ENCODE measurements at regions not wholly inside any gene's neighbourhood (a gene's known extent, or its start where the extent isn't known, plus 50 kb on each side); places are given as distances from the start of the nearest gene placed in this dataset.

- intact Hi-C loops (cut with DNase I; ENCODE audit: low total_unique reads) = no loop called here
- TF ChIP-seq CTCF (IDR thresholded peaks at IDR 0.05) = no peak
- no peak for TF ChIP-seq POLR2A (IDR thresholded peaks at IDR 0.05)
- Histone ChIP-seq H3K36me3 (ENCODE audit: low read depth, missing control alignments) (no peaks in the 10 kb centered on the region), H3K4me3 (no peak overlapping the region), H3K27ac (no peak overlapping the region), H3K27me3 (no peaks in the 10 kb centered on the region), H3K9me3 (no peaks in the 10 kb centered on the region), H3K4me1 (no peaks in the 10 kb centered on the region)
- no peak for DNase-seq
Measured at GRCh38 chr15:91783451-91783850, 70.1 kb upstream of the SLCO3A1 start.

- TF ChIP-seq CTCF (IDR thresholded peaks at IDR 0.05) (no peak), POLR2A (IDR thresholded peaks at IDR 0.05) (no peak)
- Histone ChIP-seq H3K27ac (no peak overlapping the region), H3K27me3 (no peaks in the 10 kb centered on the region), H3K4me1 (no peaks in the 10 kb centered on the region), H3K36me3 (ENCODE audit: low read depth, missing control alignments) (no peaks in the 10 kb centered on the region), H3K9me3 (no peaks in the 10 kb centered on the region), H3K4me3 (no peak overlapping the region)
- intact Hi-C loops (cut with DNase I; ENCODE audit: low total_unique reads) = no loop called here
- WGBS, 2 donors = 92 to 100% methylated on average over 2 to 4 of the region's 4 CpGs
- no peak for DNase-seq
Measured at GRCh38 chr15:91784973-91785709, 68.4 kb upstream of the SLCO3A1 start.

GRCh38 chr15:91787198-91787597 is 66.3 kb upstream of the SLCO3A1 start:
- no peak overlapping the region for H3K4me3 ChIP-seq
- TF ChIP-seq CTCF (IDR thresholded peaks at IDR 0.05) = no peak
- TF ChIP-seq POLR2A (IDR thresholded peaks at IDR 0.05) = no peak
- H3K9me3 ChIP-seq = no peaks in the 10 kb centered on the region
- H3K27ac ChIP-seq = no peak overlapping the region
- H3K4me1 ChIP-seq = no peaks in the 10 kb centered on the region
- 90 to 93% methylated on average over 7 of the region's 7 CpGs for WGBS, 2 donors
- no peak for DNase-seq
- no peaks in the 10 kb centered on the region for H3K36me3 ChIP-seq (ENCODE audit: low read depth, missing control alignments)
- intact Hi-C loops (cut with DNase I; ENCODE audit: low total_unique reads) = no loop called here
- no peaks in the 10 kb centered on the region for H3K27me3 ChIP-seq

GRCh38 chr15:91789136-91789535 is 64.4 kb upstream of the SLCO3A1 start:
- intact Hi-C loops (cut with DNase I; ENCODE audit: low total_unique reads) = no loop called here
- Histone ChIP-seq H3K27me3 (no peaks in the 10 kb centered on the region), H3K36me3 (ENCODE audit: low read depth, missing control alignments) (no peaks in the 10 kb centered on the region), H3K27ac (no peak overlapping the region), H3K4me3 (no peak overlapping the region), H3K4me1 (no peaks in the 10 kb centered on the region), H3K9me3 (no peaks in the 10 kb centered on the region)
- TF ChIP-seq CTCF (IDR thresholded peaks at IDR 0.05) (no peak), POLR2A (IDR thresholded peaks at IDR 0.05) (no peak)
- no peak for DNase-seq
- 90 to 96% methylated on average over 4 to 5 of the region's 5 CpGs for WGBS, 2 donors

- Histone ChIP-seq H3K27me3 (no peaks in the 10 kb centered on the region), H3K4me1 (no peaks in the 10 kb centered on the region), H3K9me3 (no peaks in the 10 kb centered on the region), H3K4me3 (no peak overlapping the region), H3K27ac (no peak overlapping the region), H3K36me3 (ENCODE audit: low read depth, missing control alignments) (no peaks in the 10 kb centered on the region)
- TF ChIP-seq POLR2A (IDR thresholded peaks at IDR 0.05) = no peak
- TF ChIP-seq CTCF (IDR thresholded peaks at IDR 0.05) = no peak
- intact Hi-C loops (cut with DNase I; ENCODE audit: low total_unique reads) = no loop called here
- DNase-seq = no peak
- WGBS, 2 donors = 79 to 89% methylated on average over 3 of the region's 3 CpGs
Measured at GRCh38 chr15:91790836-91791235, 62.7 kb upstream of the SLCO3A1 start.

Data from testis (tissue), 2 donors.